Chondrocyte (in vitro differentiated cells): ENCODE measurements at regions not wholly inside any gene's neighbourhood (a gene's known extent, or its start where the extent isn't known, plus 50 kb on each side); places are given as distances from the start of the nearest gene placed in this dataset.

Source experiments
- DNase-seq: peaks from one replicate; pipeline ENCODE4 v3.0.0; 2021; ENCODE audit warnings: mixed read lengths, low spot score
- H3K27ac Mint-ChIP-seq: one replicate; pipeline ENCODE4 v1.8.0; 2021; ENCODE audit warnings: mild to moderate bottlenecking, moderate library complexity, mixed read lengths; ENCODE audit not compliant: unreplicated experiment
- H3K27me3 Mint-ChIP-seq: 2 replicates; pipeline ENCODE4 v1.8.0; 2021; ENCODE audit warnings: low read depth, mixed read lengths
- H3K36me3 Mint-ChIP-seq: 2 replicates; pipeline ENCODE4 v1.8.0; 2021; ENCODE audit warnings: low read depth, mixed read lengths
- H3K4me1 Mint-ChIP-seq: 2 replicates; pipeline ENCODE4 v1.8.0; 2021; ENCODE audit warnings: low read depth, mild to moderate bottlenecking, mixed read lengths
- H3K4me3 Mint-ChIP-seq: one replicate; pipeline ENCODE4 v1.8.0; 2021; ENCODE audit warnings: mild to moderate bottlenecking, moderate library complexity, mixed read lengths; ENCODE audit not compliant: unreplicated experiment
- H3K9me3 Mint-ChIP-seq: 2 replicates; pipeline ENCODE4 v1.8.0; 2021; ENCODE audit warnings: low read depth, mixed read lengths
- TF ChIP-seq, protein P1 (sequence below): fragments of 200-600 bp; sonication (generic); IDR thresholded peaks from 2 replicates; pipeline ENCODE4 v1.5.0; 2021; ENCODE audit warnings: antibody characterized with exemption, mild to moderate bottlenecking, moderate library complexity

DNA sequence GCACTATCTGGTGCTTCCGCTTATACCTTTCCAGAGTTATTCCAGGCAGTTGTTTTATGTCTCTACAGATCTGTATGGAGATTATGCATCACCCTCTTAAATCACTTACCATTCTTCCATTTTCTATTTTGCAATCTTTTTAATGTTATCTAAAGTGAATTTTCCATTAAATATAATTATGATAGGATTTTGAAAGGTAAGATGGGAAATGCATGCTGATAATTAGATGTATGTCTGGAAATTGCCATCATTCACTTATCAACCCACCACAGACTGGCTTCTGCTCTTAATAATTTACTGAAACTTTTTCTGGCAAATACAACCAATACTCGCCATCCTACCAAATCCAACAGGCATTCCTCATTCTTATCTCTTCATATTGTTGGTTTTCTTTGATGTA is 227.4 kb upstream of the MC4R start:
- DNase-seq = no peak
- Mint-ChIP-seq H3K36me3 (no peaks in the 10 kb centered on the region), H3K27ac (no peak overlapping the region), H3K9me3 (no peaks in the 10 kb centered on the region), H3K27me3 (peaks cover 11% of the 10 kb centered on the region), H3K4me3 (no peak overlapping the region), H3K4me1 (no peaks in the 10 kb centered on the region)
- TF ChIP-seq, protein P1, sequence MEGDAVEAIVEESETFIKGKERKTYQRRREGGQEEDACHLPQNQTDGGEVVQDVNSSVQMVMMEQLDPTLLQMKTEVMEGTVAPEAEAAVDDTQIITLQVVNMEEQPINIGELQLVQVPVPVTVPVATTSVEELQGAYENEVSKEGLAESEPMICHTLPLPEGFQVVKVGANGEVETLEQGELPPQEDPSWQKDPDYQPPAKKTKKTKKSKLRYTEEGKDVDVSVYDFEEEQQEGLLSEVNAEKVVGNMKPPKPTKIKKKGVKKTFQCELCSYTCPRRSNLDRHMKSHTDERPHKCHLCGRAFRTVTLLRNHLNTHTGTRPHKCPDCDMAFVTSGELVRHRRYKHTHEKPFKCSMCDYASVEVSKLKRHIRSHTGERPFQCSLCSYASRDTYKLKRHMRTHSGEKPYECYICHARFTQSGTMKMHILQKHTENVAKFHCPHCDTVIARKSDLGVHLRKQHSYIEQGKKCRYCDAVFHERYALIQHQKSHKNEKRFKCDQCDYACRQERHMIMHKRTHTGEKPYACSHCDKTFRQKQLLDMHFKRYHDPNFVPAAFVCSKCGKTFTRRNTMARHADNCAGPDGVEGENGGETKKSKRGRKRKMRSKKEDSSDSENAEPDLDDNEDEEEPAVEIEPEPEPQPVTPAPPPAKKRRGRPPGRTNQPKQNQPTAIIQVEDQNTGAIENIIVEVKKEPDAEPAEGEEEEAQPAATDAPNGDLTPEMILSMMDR = no peak

- no peak for DNase-seq
- no peaks in the 10 kb centered on the region for H3K36me3 Mint-ChIP-seq
- H3K4me3 Mint-ChIP-seq = no peak overlapping the region
- H3K9me3 Mint-ChIP-seq = no peaks in the 10 kb centered on the region
- no peak overlapping the region for H3K27ac Mint-ChIP-seq
- peaks cover 14% of the 10 kb centered on the region for H3K27me3 Mint-ChIP-seq
- TF ChIP-seq, protein P1 = no peak
- H3K4me1 Mint-ChIP-seq = no peaks in the 10 kb centered on the region
These were observed 228.7 kb upstream of the MC4R start for GRCh38 chr18:60601249-60601648.

- no peak overlapping the region for H3K4me3 Mint-ChIP-seq
- H3K27ac Mint-ChIP-seq = no peak overlapping the region
- DNase-seq = no peak
- peaks cover 6% of the 10 kb centered on the region for H3K9me3 Mint-ChIP-seq
- H3K27me3 Mint-ChIP-seq = peaks cover 12% of the 10 kb centered on the region
- no peaks in the 10 kb centered on the region for H3K36me3 Mint-ChIP-seq
- no peaks in the 10 kb centered on the region for H3K4me1 Mint-ChIP-seq
- TF ChIP-seq, protein P1 = no peak
These were observed 250.8 kb upstream of the MC4R start for GRCh38 chr18:60623331-60623730.

- Mint-ChIP-seq H3K27ac (no peak overlapping the region), H3K27me3 (peaks cover 10% of the 10 kb centered on the region), H3K36me3 (no peaks in the 10 kb centered on the region), H3K9me3 (peaks cover 6% of the 10 kb centered on the region), H3K4me3 (no peak overlapping the region), H3K4me1 (no peaks in the 10 kb centered on the region)
- TF ChIP-seq, protein P1 = no peak
- no peak for DNase-seq
These were observed 251.6 kb upstream of the MC4R start for GRCh38 chr18:60624207-60624606.

- Mint-ChIP-seq H3K36me3 (no peaks in the 10 kb centered on the region), H3K9me3 (peaks cover 7% of the 10 kb centered on the region), H3K27me3 (peaks cover 5% of the 10 kb centered on the region), H3K27ac (no peak overlapping the region), H3K4me3 (no peak overlapping the region), H3K4me1 (no peaks in the 10 kb centered on the region)
- TF ChIP-seq, protein P1 = no peak
- no peak for DNase-seq
These were observed 267.3 kb upstream of the MC4R start for GRCh38 chr18:60639836-60640235.
